ENCODE measurements at regions not wholly inside any gene's neighbourhood (a gene's known extent, or its start where the extent isn't known, plus 50 kb on each side); places are given as distances from the start of the nearest gene placed in this dataset.

- intact Hi-C loops (cut with DNase I) = no loop called here
- ATAC-seq = no peak
- no peak for TF ChIP-seq CTCF (IDR thresholded peaks at IDR 0.05)
Measured at GRCh38 chr14:101060171-101060601, 156.7 kb upstream of the RTL1 start.

GRCh38 chr14:101061411-101062064 is 158.0 kb upstream of the RTL1 start:
- Histone ChIP-seq H3K27ac (no peak overlapping the region), H3K4me3 (no peak overlapping the region), H3K4me1 (no peaks in the 10 kb centered on the region), H3K36me3 (no peaks in the 10 kb centered on the region), H3K9me3 (no peaks in the 10 kb centered on the region), H3K27me3 (no peaks in the 10 kb centered on the region)
- no peak for TF ChIP-seq CTCF (IDR thresholded peaks at IDR 0.05)
- ATAC-seq = no peak
- peak; percentile 43 for DNase-seq
- intact Hi-C loops (cut with DNase I) = no loop called here

More at GRCh38 chr14:101060171-101060601, 156.7 kb upstream of the RTL1 start:
- H3K27ac ChIP-seq = no peak overlapping the region
- DNase-seq = peak; percentile 53
- no peaks in the 10 kb centered on the region for H3K9me3 ChIP-seq
- H3K4me3 ChIP-seq = no peak overlapping the region
- no peaks in the 10 kb centered on the region for H3K4me1 ChIP-seq
- H3K27me3 ChIP-seq = no peaks in the 10 kb centered on the region
- no peaks in the 10 kb centered on the region for H3K36me3 ChIP-seq

- ATAC-seq = no peak
- H3K27me3 ChIP-seq = no peaks in the 10 kb centered on the region
- no peaks in the 10 kb centered on the region for H3K4me1 ChIP-seq
- no peak overlapping the region for H3K27ac ChIP-seq
- H3K9me3 ChIP-seq = no peaks in the 10 kb centered on the region
- DNase-seq = peak; percentile 34
- intact Hi-C loops (cut with DNase I) = no loop called here
- TF ChIP-seq CTCF (IDR thresholded peaks at IDR 0.05) = no peak
- no peaks in the 10 kb centered on the region for H3K36me3 ChIP-seq
- H3K4me3 ChIP-seq = no peak overlapping the region
Measured at GRCh38 chr14:101062065-101062450, 158.5 kb upstream of the RTL1 start.

GRCh38 chr14:101062601-101063000 is 159.1 kb upstream of the RTL1 start:
- Histone ChIP-seq H3K27me3 (no peaks in the 10 kb centered on the region), H3K27ac (no peak overlapping the region), H3K36me3 (no peaks in the 10 kb centered on the region), H3K9me3 (no peaks in the 10 kb centered on the region), H3K4me3 (no peak overlapping the region), H3K4me1 (no peaks in the 10 kb centered on the region)
- no peak for TF ChIP-seq CTCF (IDR thresholded peaks at IDR 0.05)
- ATAC-seq (no peak), DNase-seq (peak; percentile 10)
- intact Hi-C loops (cut with DNase I) = no loop called here

DNA sequence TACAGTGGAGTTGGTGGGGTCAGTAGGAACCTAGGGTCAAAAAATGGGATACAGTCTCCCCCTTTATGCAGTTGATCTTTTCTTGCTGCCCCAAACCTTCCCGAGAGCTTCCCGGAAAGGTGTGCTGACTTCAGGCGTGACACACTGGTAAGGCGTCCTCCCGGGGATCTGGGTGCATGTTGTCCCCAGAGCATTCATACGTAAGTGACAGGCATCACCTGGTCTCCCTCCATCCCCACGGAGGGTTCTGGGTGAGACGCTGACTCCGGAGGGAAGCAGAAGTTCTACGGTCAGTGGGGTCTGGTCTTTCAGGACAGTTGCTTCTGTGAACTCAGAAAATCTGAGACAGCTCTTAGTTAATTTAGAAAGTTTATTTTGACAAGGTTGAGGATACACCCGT is 159.6 kb upstream of the RTL1 start:
- H3K36me3 ChIP-seq = no peaks in the 10 kb centered on the region
- TF ChIP-seq CTCF (IDR thresholded peaks at IDR 0.05) = no peak
- no peak overlapping the region for H3K4me3 ChIP-seq
- H3K27me3 ChIP-seq = no peaks in the 10 kb centered on the region
- intact Hi-C loops (cut with DNase I) = no loop called here
- no peak overlapping the region for H3K27ac ChIP-seq
- H3K9me3 ChIP-seq = no peaks in the 10 kb centered on the region
- DNase-seq (peak; percentile 23), ATAC-seq (no peak)
- H3K4me1 ChIP-seq = no peaks in the 10 kb centered on the region

Data from upper lobe of right lung (tissue), 1 donor.